GM21576 (cell line): ENCODE measurements at regions not wholly inside any gene's neighbourhood (a gene's known extent, or its start where the extent isn't known, plus 50 kb on each side); places are given as distances from the start of the nearest gene placed in this dataset.

Experiments
- ATAC-seq: cut with Tn5 transposase; IDR thresholded peaks from one replicate; pipeline ENCODE4 v1.9.1; 2021; ENCODE audit warnings: mild to moderate bottlenecking, moderate library complexity; ENCODE audit not compliant: unreplicated experiment

DNA sequence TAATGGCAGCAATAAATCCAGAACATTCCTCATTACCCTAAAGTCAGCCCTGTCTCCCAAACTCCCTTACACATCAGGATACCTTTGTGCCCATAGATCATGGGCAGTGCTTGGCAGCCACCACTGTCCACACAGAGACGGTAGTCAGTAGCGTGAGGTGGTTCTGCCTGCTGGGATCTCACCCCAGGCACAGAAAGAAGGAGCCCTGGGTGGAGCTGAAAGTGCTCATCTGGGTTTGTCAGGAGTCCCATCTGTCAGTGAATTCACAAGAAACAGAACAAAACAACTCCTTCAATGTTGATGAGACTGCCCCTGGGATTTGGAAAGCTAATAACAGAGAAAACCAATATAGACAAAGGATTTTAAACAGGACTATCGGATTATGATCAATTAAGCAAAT is 90.2 kb upstream of the PRSS58 start:
- no peak for ATAC-seq

DNA sequence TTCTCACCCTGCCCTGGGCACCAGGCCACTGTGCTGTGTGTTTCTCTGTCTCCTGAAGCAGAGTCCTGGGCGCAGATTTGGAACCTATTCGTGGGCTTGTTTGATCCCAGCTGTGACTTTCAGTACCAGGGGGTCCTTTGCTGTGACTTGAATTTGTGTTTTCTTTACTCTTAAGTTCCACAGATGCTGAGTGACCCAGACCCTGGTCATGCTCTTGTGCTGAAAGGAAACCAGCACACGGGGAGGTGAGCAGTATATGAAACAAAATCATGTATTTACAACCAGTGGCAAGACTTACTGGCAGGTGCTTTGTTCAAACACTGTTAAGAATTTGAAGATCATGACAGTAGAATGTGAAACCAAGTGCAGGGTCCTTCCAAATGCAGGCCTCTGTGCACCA is 89.2 kb upstream of the PRSS58 start:
- no peak for ATAC-seq

- no peak for ATAC-seq
Observed at GRCh38 chr7:142345811-142346210, 88.0 kb upstream of the PRSS58 start.

- no peak for ATAC-seq
Observed at GRCh38 chr7:142338633-142339501, 81.0 kb upstream of the PRSS58 start.

GRCh38 chr7:142337054-142338001 is 79.5 kb upstream of the PRSS58 start:
- ATAC-seq = no peak

GRCh38 chr7:142334806-142335205 is 76.9 kb upstream of the PRSS58 start:
- no peak for ATAC-seq

DNA sequence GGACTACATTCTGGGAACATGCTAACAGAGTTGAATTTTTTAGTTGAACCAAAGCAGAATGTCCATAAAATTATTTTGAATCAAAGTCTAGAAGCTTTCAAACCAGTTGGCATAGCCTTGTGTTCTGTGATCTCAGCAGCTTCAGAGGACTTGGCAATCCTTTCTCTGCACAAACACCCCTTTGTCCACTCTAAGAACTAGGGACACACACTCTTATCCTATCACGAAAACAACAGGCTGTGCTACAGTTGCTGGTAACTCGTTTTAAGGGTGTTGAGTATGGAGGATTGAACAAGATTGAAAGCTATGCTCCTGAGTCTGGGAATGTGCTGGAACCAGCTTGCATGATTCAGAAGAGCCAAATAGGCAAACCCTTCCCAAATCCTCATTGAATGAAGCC is 76.4 kb upstream of the PRSS58 start:
- no peak for ATAC-seq

DNA sequence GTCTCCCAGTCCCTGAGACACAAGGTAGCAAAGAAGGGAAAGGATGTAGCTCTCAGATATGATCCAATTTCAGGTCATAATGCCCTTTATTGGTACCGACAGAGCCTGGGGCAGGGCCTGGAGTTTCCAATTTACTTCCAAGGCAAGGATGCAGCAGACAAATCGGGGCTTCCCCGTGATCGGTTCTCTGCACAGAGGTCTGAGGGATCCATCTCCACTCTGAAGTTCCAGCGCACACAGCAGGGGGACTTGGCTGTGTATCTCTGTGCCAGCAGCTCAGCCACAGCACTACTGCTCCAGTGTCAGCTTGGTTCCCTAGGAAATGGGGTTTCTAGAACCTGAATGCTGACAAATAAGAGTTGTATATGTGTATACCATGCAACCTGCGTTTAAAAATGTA is 74.6 kb upstream of the PRSS58 start:
- ATAC-seq = no peak

DNA sequence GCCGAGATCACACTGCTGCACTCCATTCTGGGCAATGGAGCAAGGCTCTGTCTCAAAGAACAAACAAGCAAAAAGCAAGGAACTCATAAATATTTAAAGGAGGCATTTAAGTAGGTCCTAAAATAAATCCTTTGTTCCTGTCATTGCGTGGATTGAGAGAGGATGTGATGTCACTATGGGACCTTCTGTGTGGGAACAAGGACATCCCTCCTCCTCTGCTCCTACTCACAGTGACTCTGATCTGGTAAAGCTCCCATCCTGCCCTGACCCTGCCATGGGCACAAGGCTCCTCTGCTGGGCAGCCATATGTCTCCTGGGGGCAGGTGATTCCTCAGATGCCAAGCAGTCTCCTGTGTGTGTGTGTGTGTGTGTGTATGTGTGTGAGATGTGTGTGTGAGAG is 74.1 kb upstream of the PRSS58 start:
- no peak for ATAC-seq

DNA sequence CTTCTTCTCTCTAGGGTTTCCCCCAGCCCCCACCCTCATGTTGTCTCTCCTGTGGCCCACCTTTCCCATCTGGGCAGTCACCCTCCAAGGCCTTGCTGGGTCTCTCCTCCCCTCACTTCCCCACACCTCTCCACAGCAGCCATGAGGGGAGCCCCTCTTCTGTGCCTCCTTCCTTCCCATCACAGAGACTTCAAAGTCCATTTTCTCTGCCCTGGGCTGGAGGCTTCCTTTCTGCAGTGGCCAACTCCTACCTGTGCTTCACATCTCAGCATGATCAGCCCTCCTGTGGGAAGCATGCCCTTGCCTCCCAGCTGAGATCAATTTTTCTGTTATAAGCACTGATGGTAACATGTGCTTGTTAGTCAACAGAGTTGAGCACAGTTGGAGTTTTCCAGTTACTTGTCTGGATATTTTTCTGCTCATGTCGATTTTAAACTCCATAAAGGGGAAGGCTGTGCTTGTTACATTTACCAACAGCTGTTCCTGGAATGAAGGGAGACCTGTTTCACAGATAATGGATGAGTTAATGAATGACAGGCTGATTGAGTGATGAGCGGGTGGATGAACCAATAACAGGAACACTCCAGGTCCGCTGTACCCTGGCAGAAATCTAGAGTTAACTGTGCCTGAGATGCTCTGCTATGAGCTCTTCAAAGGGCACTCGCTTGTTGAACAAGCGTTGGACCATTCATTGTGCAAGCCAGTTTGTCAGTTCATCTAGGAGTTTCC is 71.4 kb upstream of the PRSS58 start:
- no peak for ATAC-seq

DNA sequence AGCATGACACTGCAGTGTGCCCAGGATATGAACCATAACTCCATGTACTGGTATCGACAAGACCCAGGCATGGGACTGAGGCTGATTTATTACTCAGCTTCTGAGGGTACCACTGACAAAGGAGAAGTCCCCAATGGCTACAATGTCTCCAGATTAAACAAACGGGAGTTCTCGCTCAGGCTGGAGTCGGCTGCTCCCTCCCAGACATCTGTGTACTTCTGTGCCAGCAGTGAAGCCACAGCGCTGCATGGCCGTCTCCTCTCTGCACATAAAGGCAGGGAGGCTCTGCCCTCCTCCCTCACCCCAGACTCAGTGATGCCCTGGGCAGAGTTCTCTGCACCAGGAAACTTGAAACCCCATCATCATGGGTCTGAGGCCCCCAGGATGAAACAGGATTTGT is 70.7 kb upstream of the PRSS58 start:
- no peak for ATAC-seq

GRCh38 chr7:142327628-142328405 is 70.0 kb upstream of the PRSS58 start:
- ATAC-seq = no peak

GRCh38 chr7:142323706-142324105 is 65.8 kb upstream of the PRSS58 start:
- peak; percentile 63 for ATAC-seq

GRCh38 chr7:142321391-142321790 is 63.5 kb upstream of the PRSS58 start:
- no peak for ATAC-seq

DNA sequence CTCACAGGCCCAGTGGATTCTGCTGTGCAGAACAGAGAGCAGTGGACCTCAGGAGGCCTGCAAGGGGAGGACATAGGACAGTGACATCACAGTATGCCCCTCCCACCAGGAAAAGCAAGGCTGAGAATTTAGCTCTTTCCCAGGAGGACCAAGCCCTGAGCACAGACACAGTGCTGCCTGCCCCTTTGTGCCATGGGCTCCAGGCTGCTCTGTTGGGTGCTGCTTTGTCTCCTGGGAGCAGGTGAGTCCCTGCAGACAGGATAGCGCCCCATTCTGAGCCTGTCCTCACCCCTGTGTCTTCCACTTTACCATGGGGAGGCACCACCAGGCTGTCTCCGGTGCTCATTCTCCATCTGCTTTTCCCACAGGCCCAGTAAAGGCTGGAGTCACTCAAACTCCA is 63.0 kb upstream of the PRSS58 start:
- no peak for ATAC-seq

GRCh38 chr7:142319970-142320369 is 62.1 kb upstream of the PRSS58 start:
- ATAC-seq = no peak

GRCh38 chr7:142314281-142314680 is 56.4 kb upstream of the PRSS58 start:
- ATAC-seq = no peak

DNA sequence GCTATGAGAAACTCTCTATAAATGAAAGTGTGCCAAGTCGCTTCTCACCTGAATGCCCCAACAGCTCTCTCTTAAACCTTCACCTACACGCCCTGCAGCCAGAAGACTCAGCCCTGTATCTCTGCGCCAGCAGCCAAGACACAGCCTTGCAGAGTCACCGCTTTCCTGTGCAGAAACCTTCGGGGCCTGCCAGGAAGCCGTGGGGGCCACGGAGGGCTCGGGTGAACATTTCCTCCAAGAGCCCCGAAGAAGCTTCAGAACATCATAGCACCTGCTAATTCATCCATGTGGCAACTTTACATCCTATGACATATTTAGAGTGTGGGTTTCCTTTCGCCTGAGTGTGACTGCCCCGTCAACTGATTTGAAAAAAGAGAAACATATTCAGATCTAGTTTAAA is 55.7 kb upstream of the PRSS58 start:
- no peak for ATAC-seq

DNA sequence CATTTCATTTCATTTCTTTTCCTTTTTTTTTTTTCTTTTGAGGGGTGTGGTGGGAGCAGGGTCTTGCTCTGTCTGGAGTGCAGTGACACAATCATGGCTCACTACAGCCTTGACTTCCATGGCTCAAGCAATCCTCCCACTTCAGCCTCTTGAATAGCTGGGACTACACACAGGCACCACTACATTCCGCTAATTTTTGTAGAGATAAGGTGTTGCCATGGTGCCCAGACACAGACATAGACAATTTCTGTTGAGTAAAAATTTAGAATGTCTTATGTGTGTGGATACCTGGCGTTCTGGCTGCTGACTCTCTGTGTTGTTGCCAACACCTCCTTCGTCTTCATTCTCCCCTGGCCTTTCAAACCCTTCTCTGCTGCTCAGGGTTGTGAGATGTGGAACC is 54.0 kb upstream of the PRSS58 start:
- ATAC-seq = no peak

GRCh38 chr7:142308918-142309317 is 51.1 kb upstream of the PRSS58 start:
- ATAC-seq = no peak
